Ascending aorta (tissue), 2 donors: ENCODE measurements at regions not wholly inside any gene's neighbourhood (a gene's known extent, or its start where the extent isn't known, plus 50 kb on each side); places are given as distances from the start of the nearest gene placed in this dataset.
"Not testable (repeated sequence)": the region's sequence is repeated elsewhere in the genome, so short reads cannot be mapped to it uniquely, and the experiment has no call there.

Experiments
- DNase-seq, 2 donors: peaks; one replicate each; pipeline ENCODE4 v3.0.0-alpha.2; 2019; ENCODE audit warnings: low spot score in 2 of 2
- H3K27ac ChIP-seq, 2 donors: fragments of 200-600 bp; sonication (generic); one replicate each; pipeline ENCODE4 v1.5.1; 2016 to 2017; ENCODE audit warnings: mild to moderate bottlenecking in 1 of 2
- H3K27me3 ChIP-seq: fragments of 200-600 bp; sonication (generic); one replicate; pipeline ENCODE4 v1.5.1; 2017
- H3K36me3 ChIP-seq, 2 donors: fragments of 200-600 bp; sonication (generic); one replicate each; pipeline ENCODE4 v1.5.1; 2016
- H3K4me1 ChIP-seq, 2 donors: fragments of 200-600 bp; sonication (generic); one replicate each; pipeline ENCODE4 v1.5.1; 2016 to 2017; ENCODE audit warnings: mild to moderate bottlenecking in 1 of 2
- H3K4me3 ChIP-seq, 2 donors: fragments of 200-600 bp; sonication (generic); one replicate each; pipeline ENCODE4 v1.5.1; 2016 to 2017; ENCODE audit warnings: mild to moderate bottlenecking in 1 of 2
- H3K9me3 ChIP-seq, 2 donors: fragments of 200-600 bp; sonication (generic); one replicate each; pipeline ENCODE4 v1.5.1; 2016
- intact Hi-C: fragments of 100-400 bp; cut with DNase I; formaldehyde crosslinking; loops from one replicate; pipeline ENCODE4 v1.15.1; 2023
- TF ChIP-seq, protein P1 (sequence below), 3 experiments: fragments of 200-600 bp in 2 of 3; fragments of 450-650 bp in 1 of 3; sonication (generic) in 2 of 3; IDR thresholded peaks; one replicate each; pipeline ENCODE4 v1.5.1; 2016 to 2019; ENCODE audit warnings: antibody characterized with exemption in 3 of 3, mild to moderate bottlenecking in 1 of 3, moderate library complexity in 1 of 3

DNA sequence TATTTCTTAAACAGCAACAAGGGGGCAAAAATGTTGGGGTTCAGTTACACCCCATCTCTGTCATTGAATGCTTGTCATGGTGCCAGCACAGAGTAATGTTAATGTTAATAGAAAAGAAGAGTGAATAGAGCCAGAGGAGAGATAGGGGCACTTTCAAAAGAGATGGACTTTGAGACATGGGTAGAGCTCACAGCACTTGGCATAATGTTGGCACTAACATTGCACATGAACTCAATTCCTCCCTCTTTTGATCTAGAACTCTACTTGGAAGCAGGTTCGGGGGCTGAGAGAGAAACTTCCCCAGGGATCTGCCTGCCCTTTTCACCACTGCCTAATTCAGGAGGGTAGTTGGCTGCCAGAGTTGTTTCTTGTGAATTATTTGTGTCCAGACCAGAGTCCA, 188.0 kb upstream of the ADRA1D start:
- Histone ChIP-seq H3K9me3 (no peaks in the 10 kb centered on the region), H3K4me1 (peaks cover 0 to 2% of the 10 kb centered on the region in 2 donors), H3K36me3 (no peaks in the 10 kb centered on the region), H3K4me3 (no peak overlapping the region), H3K27ac (no peak overlapping the region), H3K27me3 (no peaks in the 10 kb centered on the region)
- TF ChIP-seq, protein P1, sequence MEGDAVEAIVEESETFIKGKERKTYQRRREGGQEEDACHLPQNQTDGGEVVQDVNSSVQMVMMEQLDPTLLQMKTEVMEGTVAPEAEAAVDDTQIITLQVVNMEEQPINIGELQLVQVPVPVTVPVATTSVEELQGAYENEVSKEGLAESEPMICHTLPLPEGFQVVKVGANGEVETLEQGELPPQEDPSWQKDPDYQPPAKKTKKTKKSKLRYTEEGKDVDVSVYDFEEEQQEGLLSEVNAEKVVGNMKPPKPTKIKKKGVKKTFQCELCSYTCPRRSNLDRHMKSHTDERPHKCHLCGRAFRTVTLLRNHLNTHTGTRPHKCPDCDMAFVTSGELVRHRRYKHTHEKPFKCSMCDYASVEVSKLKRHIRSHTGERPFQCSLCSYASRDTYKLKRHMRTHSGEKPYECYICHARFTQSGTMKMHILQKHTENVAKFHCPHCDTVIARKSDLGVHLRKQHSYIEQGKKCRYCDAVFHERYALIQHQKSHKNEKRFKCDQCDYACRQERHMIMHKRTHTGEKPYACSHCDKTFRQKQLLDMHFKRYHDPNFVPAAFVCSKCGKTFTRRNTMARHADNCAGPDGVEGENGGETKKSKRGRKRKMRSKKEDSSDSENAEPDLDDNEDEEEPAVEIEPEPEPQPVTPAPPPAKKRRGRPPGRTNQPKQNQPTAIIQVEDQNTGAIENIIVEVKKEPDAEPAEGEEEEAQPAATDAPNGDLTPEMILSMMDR (IDR thresholded peaks at IDR 0.05), result no peak
- no peak for DNase-seq
- intact Hi-C loops, result loop anchor here (5.0 kb wide), 1 partner anchor 50 kb away; no protein-coding TSS in a partner anchor

DNA sequence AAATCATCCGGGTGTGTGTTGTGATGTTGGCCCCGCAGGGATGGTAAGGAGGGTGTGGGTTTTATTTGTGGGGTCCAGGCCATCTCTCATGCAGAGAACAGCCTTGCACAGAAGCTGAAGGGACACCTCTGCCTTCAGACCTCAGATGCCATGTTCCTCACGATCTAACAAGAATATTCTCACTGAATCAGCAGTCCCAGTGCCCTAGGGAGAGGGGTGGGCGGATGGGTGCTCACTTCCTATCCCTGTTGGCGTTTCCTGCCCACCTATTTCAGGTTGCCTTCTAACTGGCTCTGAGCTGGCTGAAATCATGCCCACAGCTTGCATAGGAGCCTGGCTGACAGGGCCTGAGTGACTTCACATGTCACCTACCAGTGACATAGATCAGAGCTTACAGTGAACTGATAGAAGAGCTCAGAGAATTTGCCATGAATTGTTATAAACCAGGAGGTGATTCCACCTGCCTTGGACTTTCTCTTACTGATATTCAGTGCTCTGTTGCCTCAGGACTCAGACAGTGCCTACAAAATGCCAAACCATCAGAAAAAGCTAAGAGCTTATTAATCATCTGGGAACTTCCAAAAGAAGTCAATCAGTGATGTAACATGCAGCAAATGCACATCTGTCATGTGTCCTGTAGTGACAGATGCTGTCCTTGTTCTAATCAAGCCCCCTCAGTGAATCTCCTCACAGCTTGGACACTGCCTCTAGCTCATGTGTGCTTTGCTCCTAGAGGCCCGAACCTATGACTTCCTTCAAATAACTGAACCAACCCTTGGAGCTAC, 186.8 kb upstream of the ADRA1D start:
- H3K27ac ChIP-seq, result no peak overlapping the region
- H3K27me3 ChIP-seq, result no peaks in the 10 kb centered on the region
- no peak overlapping the region for H3K4me3 ChIP-seq
- H3K36me3 ChIP-seq, result no peaks in the 10 kb centered on the region
- H3K9me3 ChIP-seq, result no peaks in the 10 kb centered on the region
- no peaks in the 10 kb centered on the region for H3K4me1 ChIP-seq
- no peak for DNase-seq
- intact Hi-C loops, result loop anchor here (5.0 kb wide), 1 partner anchor 51 kb away; no protein-coding TSS in a partner anchor
- TF ChIP-seq, protein P1 (IDR thresholded peaks at IDR 0.05), result no peak

DNA sequence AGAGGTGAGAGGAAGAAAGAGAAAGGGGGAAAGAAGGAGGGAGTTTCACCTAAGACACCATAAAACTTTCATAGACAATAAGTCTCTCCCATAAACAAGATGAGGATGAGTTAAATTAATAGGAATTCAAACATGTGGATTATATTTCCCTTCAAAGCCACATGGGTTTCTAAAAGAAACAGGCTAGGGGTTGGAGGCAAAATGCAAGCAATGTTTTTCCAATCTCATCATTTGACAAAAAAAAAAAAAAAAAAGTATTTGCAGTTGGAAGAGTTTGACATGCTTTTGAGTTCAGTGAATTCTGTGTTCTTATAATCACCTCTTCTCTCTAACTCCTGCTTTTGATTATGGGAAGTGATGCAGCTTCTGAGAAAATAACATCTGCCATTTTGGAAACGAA, 186.1 kb upstream of the ADRA1D start:
- no peaks in the 10 kb centered on the region for H3K36me3 ChIP-seq
- no peak overlapping the region for H3K4me3 ChIP-seq
- no peaks in the 10 kb centered on the region for H3K4me1 ChIP-seq
- DNase-seq, result no peak
- H3K27me3 ChIP-seq, result no peaks in the 10 kb centered on the region
- no peaks in the 10 kb centered on the region for H3K9me3 ChIP-seq
- intact Hi-C loops, result loop anchor here (5.0 kb wide), 1 partner anchor 52 kb away; no protein-coding TSS in a partner anchor
- TF ChIP-seq, protein P1 (IDR thresholded peaks at IDR 0.05), result no peak
- H3K27ac ChIP-seq, result no peak overlapping the region

DNA sequence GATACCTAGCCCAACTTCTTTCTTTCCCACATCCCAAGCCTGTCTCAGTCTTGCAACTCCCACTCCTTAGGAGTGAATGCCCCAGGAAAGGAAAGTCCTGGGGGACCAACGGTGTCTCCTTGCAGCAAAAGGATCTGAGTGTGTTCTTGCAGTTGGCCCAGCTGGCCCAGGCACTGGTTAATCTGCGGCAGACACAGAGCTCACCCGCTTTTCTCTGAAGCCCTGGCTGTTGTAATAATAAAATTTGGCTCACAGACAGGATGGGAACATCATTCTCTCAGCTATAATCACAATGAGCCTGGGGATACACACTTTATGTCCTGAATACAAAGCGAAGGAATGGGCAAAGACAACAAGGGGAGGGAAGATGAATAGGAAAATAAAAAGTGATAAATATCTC, 185.6 kb upstream of the ADRA1D start:
- Histone ChIP-seq H3K4me3 (no peak overlapping the region), H3K9me3 (no peaks in the 10 kb centered on the region), H3K27ac (no peak overlapping the region), H3K36me3 (no peaks in the 10 kb centered on the region), H3K27me3 (no peaks in the 10 kb centered on the region), H3K4me1 (no peaks in the 10 kb centered on the region)
- TF ChIP-seq, protein P1 (IDR thresholded peaks at IDR 0.05), result no peak
- DNase-seq, result no peak
- intact Hi-C loops, result loop anchor here (5.0 kb wide), 1 partner anchor 53 kb away; no protein-coding TSS in a partner anchor

DNA sequence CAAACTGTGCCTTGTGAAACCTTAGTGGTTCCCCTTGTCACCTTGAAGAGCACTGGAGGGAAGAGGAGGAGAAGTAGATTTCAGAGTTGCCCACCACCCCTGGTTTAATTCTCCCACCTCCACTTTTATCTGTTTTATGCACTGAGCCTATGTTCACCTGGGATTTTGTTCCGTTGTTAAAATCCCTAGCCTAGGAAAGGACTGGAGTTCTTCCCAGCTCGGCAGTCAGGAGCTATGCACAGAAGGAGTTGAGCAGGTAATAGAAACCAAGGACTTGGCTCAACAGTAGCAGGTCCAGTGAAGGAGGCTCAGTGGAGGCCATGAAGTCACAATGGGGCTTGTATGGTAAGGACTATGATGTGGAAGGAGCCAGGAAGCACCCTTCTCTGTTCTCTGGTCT, 182.4 kb upstream of the ADRA1D start:
- TF ChIP-seq, protein P1 (IDR thresholded peaks at IDR 0.05), result no peak
- DNase-seq, result no peak
- H3K27me3 ChIP-seq, result no peaks in the 10 kb centered on the region
- no peaks in the 10 kb centered on the region for H3K4me1 ChIP-seq
- H3K4me3 ChIP-seq, result no peak overlapping the region
- no peaks in the 10 kb centered on the region for H3K36me3 ChIP-seq
- no peak overlapping the region for H3K27ac ChIP-seq
- intact Hi-C loops, result no loop called here
- no peaks in the 10 kb centered on the region for H3K9me3 ChIP-seq

DNA sequence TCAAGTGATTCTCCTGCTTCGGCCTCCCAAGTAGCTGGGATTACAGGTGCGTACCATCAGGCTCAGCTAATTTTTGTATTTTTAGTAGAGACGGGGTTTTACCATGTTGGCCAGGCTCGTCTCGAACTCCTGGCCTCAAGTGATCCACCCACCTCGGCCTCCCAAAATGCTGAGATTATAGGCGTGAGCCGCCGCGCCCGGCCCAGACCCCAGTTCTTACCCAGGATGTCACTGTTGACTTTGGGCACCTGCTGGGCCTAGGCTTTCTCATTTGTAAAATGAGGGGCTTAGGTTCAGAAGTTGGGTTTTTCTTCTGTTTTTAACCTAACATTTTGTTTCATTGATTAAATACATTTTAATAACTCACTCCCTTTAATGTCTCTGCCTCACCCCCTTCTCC, 181.7 kb upstream of the ADRA1D start:
- H3K27ac ChIP-seq, H3K36me3 ChIP-seq, DNase-seq, H3K4me3 ChIP-seq, intact Hi-C loops, H3K27me3 ChIP-seq, H3K9me3 ChIP-seq, H3K4me1 ChIP-seq: not testable (repeated sequence)
